Activated B cell treated with CpG ODN at 0.5 μM for 24 hours (primary cell): ENCODE measurements at regions not wholly inside any gene's neighbourhood (a gene's known extent, or its start where the extent isn't known, plus 50 kb on each side); places are given as distances from the start of the nearest gene placed in this dataset.

ENCODE experiments used
- ATAC-seq: fragments of 200-7000 bp; cut with Tn5 transposase; one replicate; pipeline ENCODE4 v1.10.0; 2021; ENCODE audit warnings: low read depth, mild to moderate bottlenecking, moderate library complexity
- CTCF ChIA-PET: fragments of 350-600 bp; sonication (Branson Sonifier 250); formaldehyde crosslinking; loops from one replicate; lab custom pipeline; 2021; ENCODE audit warnings: antibody characterized with exemption; lab: Charles Lee
- POLR2A ChIA-PET: fragments of 350-600 bp; sonication (Branson Sonifier 250); formaldehyde crosslinking; loops from one replicate; lab custom pipeline; 2021; ENCODE audit warnings: antibody characterized with exemption; lab: Charles Lee
- DNase-seq: peaks from one replicate; pipeline ENCODE4 v3.0.0; 2022
- H3K27ac Mint-ChIP-seq: one replicate; pipeline ENCODE4 v1.8.0; 2020; ENCODE audit warnings: mixed read lengths
- H3K27me3 Mint-ChIP-seq: one replicate; pipeline ENCODE4 v1.8.0; 2021; ENCODE audit warnings: mixed read lengths
- H3K36me3 Mint-ChIP-seq: one replicate; pipeline ENCODE4 v1.8.0; 2021; ENCODE audit warnings: low read depth, mixed read lengths
- H3K4me1 Mint-ChIP-seq: one replicate; pipeline ENCODE4 v1.8.0; 2021; ENCODE audit warnings: mixed read lengths
- H3K4me3 Mint-ChIP-seq: one replicate; pipeline ENCODE4 v1.8.0; 2020; ENCODE audit warnings: mild to moderate bottlenecking, mixed read lengths
- H3K9me3 Mint-ChIP-seq: one replicate; pipeline ENCODE4 v1.8.0; 2020; ENCODE audit warnings: mixed read lengths
- intact Hi-C: fragments of 100-400 bp; cut with micrococcal nuclease; formaldehyde crosslinking; loops from one replicate; pipeline ENCODE4 v1.15.1; 2024
- TF ChIP-seq, protein P1 (sequence below): fragments of 200-600 bp; IDR thresholded peaks from one replicate; pipeline ENCODE4 v1.8.0; 2022; ENCODE audit warnings: antibody characterized with exemption, mild to moderate bottlenecking

DNA sequence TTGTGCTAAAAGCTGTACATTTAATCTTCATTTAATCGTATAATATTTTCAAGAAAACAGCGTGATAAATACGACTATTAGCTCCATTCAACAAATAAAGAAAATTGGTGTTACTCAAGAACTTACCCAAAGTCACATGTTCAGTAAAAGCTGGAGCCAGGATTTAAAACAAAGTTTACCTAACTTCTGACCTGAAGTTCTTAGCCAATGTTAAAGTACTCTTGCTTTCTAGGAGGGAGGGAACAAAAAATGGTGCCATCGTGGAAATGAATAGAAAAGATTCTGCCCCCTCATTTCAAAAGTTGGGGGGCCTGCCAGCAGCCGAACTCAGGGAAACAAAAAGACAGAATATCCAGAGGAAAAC is 395.8 kb downstream of the CD109 start:
- no peak for DNase-seq
- Mint-ChIP-seq H3K9me3 (no peaks in the 10 kb centered on the region), H3K4me1 (no peaks in the 10 kb centered on the region), H3K4me3 (no peak overlapping the region), H3K27me3 (no peaks in the 10 kb centered on the region), H3K27ac (no peak overlapping the region), H3K36me3 (no peaks in the 10 kb centered on the region)
- CTCF ChIA-PET, result interaction anchor here (1.8 to 3.4 kb wide), 2 partner anchors 1112 to 1118 kb away, joined by 8 to 36 read pairs; no protein-coding TSS in a partner anchor
- no peak for ATAC-seq
- POLR2A ChIA-PET, result no interaction called here
- TF ChIP-seq, protein P1, sequence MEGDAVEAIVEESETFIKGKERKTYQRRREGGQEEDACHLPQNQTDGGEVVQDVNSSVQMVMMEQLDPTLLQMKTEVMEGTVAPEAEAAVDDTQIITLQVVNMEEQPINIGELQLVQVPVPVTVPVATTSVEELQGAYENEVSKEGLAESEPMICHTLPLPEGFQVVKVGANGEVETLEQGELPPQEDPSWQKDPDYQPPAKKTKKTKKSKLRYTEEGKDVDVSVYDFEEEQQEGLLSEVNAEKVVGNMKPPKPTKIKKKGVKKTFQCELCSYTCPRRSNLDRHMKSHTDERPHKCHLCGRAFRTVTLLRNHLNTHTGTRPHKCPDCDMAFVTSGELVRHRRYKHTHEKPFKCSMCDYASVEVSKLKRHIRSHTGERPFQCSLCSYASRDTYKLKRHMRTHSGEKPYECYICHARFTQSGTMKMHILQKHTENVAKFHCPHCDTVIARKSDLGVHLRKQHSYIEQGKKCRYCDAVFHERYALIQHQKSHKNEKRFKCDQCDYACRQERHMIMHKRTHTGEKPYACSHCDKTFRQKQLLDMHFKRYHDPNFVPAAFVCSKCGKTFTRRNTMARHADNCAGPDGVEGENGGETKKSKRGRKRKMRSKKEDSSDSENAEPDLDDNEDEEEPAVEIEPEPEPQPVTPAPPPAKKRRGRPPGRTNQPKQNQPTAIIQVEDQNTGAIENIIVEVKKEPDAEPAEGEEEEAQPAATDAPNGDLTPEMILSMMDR, result no peak
- intact Hi-C loops, result loop anchor here (2.0 kb wide), 1 partner anchor 353 kb away; no protein-coding TSS in a partner anchor

GRCh38 chr6:74091136-74091793 is 395.3 kb downstream of the CD109 start:
- TF ChIP-seq, protein P1, result no peak
- ATAC-seq, result no peak
- CTCF ChIA-PET, result interaction anchor here (1.8 to 3.4 kb wide), 2 partner anchors 1113 to 1118 kb away, joined by 8 to 36 read pairs; no protein-coding TSS in a partner anchor
- Mint-ChIP-seq H3K27ac (no peak overlapping the region), H3K36me3 (no peaks in the 10 kb centered on the region), H3K27me3 (no peaks in the 10 kb centered on the region), H3K9me3 (no peaks in the 10 kb centered on the region), H3K4me1 (no peaks in the 10 kb centered on the region), H3K4me3 (no peak overlapping the region)
- DNase-seq, result no peak
- POLR2A ChIA-PET, result no interaction called here
- intact Hi-C loops, result loop anchor here (2.0 kb wide), 1 partner anchor 352 kb away; no protein-coding TSS in a partner anchor

GRCh38 chr6:74087899-74088298 is 391.9 kb downstream of the CD109 start:
- intact Hi-C loops, result no loop called here
- Mint-ChIP-seq H3K36me3 (no peaks in the 10 kb centered on the region), H3K27ac (no peak overlapping the region), H3K4me3 (no peak overlapping the region), H3K9me3 (no peaks in the 10 kb centered on the region), H3K4me1 (no peaks in the 10 kb centered on the region), H3K27me3 (no peaks in the 10 kb centered on the region)
- ATAC-seq (no peak), DNase-seq (no peak)
- TF ChIP-seq, protein P1, result no peak
- ChIA-PET CTCF (interaction anchor here (0.7 to 2.3 kb wide), 2 partner anchors 1117 to 1121 kb away, joined by 4 to 9 read pairs; no protein-coding TSS in a partner anchor), POLR2A (no interaction called here)

GRCh38 chr6:74075896-74076295 is 379.9 kb downstream of the CD109 start:
- POLR2A ChIA-PET, result no interaction called here
- intact Hi-C loops, result no loop called here
- no peaks in the 10 kb centered on the region for H3K4me1 Mint-ChIP-seq
- ATAC-seq (no peak), DNase-seq (no peak)
- no peaks in the 10 kb centered on the region for H3K36me3 Mint-ChIP-seq
- TF ChIP-seq, protein P1, result no peak
- H3K4me3 Mint-ChIP-seq, result no peak overlapping the region
- H3K27me3 Mint-ChIP-seq, result no peaks in the 10 kb centered on the region
- no peak overlapping the region for H3K27ac Mint-ChIP-seq
- CTCF ChIA-PET, result no interaction called here
- no peaks in the 10 kb centered on the region for H3K9me3 Mint-ChIP-seq

- no peak overlapping the region for H3K27ac Mint-ChIP-seq
- TF ChIP-seq, protein P1, result no peak
- no peak overlapping the region for H3K4me3 Mint-ChIP-seq
- CTCF ChIA-PET, result no interaction called here
- no peaks in the 10 kb centered on the region for H3K27me3 Mint-ChIP-seq
- no peak for ATAC-seq
- POLR2A ChIA-PET, result no interaction called here
- no peak for DNase-seq
- H3K36me3 Mint-ChIP-seq, result no peaks in the 10 kb centered on the region
- no peaks in the 10 kb centered on the region for H3K9me3 Mint-ChIP-seq
- H3K4me1 Mint-ChIP-seq, result no peaks in the 10 kb centered on the region
- intact Hi-C loops, result no loop called here
Observed at GRCh38 chr6:74075323-74075722, 379.3 kb downstream of the CD109 start.
